Osteocyte (in vitro differentiated cells): ENCODE measurements at regions not wholly inside any gene's neighbourhood (a gene's known extent, or its start where the extent isn't known, plus 50 kb on each side); places are given as distances from the start of the nearest gene placed in this dataset.
A peak's percentile ranks its signal among the peaks of the same experiment; 100 is the strongest.

Experiments used
- DNase-seq: peaks from one replicate; pipeline ENCODE4 v3.0.0; 2021; ENCODE audit warnings: mixed read lengths; ENCODE audit not compliant: unreplicated experiment; ENCODE audit errors: extremely low spot score
- H3K27ac Mint-ChIP-seq: one replicate; pipeline ENCODE4 v1.8.0; 2021; ENCODE audit warnings: mild to moderate bottlenecking, mixed read lengths; ENCODE audit not compliant: unreplicated experiment
- H3K27me3 Mint-ChIP-seq: one replicate; pipeline ENCODE4 v1.8.0; 2021; ENCODE audit warnings: mixed read lengths; ENCODE audit not compliant: unreplicated experiment
- H3K36me3 Mint-ChIP-seq: one replicate; pipeline ENCODE4 v1.8.0; 2021; ENCODE audit warnings: mixed read lengths; ENCODE audit not compliant: unreplicated experiment
- H3K4me1 Mint-ChIP-seq: one replicate; pipeline ENCODE4 v1.8.0; 2021; ENCODE audit warnings: mixed read lengths; ENCODE audit not compliant: unreplicated experiment
- H3K4me3 Mint-ChIP-seq: one replicate; pipeline ENCODE4 v1.8.0; 2021; ENCODE audit warnings: mild to moderate bottlenecking, moderate library complexity, mixed read lengths; ENCODE audit not compliant: unreplicated experiment
- H3K9me3 Mint-ChIP-seq: one replicate; pipeline ENCODE4 v1.8.0; 2021; ENCODE audit warnings: mixed read lengths; ENCODE audit not compliant: unreplicated experiment
- TF ChIP-seq, protein P1 (sequence below): fragments of 200-600 bp; sonication (generic); IDR thresholded peaks from 2 replicates; pipeline ENCODE4 v1.5.0; 2021; ENCODE audit warnings: antibody characterized with exemption, mild to moderate bottlenecking, moderate library complexity

DNA sequence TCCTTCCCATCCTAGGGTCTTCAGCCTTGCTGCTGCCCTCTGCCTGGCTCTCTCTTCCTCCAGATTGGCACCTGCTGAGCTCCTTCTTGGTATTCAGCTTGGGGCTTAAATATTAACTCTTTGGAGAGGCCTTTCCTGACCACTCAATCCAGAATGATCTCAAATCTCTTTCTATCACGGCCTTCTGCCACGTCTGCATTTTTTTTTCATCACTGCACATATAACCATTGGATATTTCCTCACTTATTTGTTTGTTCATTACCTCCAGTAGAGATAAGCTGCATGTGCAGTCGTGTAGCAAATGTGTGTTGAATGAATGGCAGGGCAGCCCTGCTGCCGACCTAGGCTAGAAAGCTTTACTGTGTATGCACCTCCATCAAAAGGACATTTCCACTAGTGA lies 51.6 kb upstream of the MPP7 start:
- DNase-seq: no peak
- H3K27ac Mint-ChIP-seq: no peak overlapping the region
- H3K4me3 Mint-ChIP-seq: no peak overlapping the region
- H3K36me3 Mint-ChIP-seq: peaks cover 2% of the 10 kb centered on the region
- H3K4me1 Mint-ChIP-seq: peaks cover 8% of the 10 kb centered on the region
- TF ChIP-seq, protein P1, sequence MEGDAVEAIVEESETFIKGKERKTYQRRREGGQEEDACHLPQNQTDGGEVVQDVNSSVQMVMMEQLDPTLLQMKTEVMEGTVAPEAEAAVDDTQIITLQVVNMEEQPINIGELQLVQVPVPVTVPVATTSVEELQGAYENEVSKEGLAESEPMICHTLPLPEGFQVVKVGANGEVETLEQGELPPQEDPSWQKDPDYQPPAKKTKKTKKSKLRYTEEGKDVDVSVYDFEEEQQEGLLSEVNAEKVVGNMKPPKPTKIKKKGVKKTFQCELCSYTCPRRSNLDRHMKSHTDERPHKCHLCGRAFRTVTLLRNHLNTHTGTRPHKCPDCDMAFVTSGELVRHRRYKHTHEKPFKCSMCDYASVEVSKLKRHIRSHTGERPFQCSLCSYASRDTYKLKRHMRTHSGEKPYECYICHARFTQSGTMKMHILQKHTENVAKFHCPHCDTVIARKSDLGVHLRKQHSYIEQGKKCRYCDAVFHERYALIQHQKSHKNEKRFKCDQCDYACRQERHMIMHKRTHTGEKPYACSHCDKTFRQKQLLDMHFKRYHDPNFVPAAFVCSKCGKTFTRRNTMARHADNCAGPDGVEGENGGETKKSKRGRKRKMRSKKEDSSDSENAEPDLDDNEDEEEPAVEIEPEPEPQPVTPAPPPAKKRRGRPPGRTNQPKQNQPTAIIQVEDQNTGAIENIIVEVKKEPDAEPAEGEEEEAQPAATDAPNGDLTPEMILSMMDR: no peak
- no peaks in the 10 kb centered on the region for H3K9me3 Mint-ChIP-seq
- H3K27me3 Mint-ChIP-seq: no peaks in the 10 kb centered on the region

DNA sequence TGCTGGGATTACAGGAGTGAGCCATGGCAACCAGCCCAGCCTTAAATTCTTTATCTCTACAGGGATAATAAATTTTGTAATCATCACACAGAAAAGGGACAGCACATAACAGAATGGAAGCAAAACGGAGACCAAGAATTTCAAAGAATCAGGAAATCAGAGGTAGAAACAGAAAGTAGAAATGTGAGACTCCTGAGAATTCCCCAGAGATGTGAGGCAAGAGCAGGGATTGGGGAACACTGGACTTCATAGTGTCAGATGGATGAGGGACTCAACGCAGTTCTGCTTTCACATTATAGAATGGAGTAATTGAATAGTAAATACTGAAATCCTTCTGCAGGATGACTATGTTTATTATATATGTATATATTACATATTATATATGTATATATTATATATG lies 52.5 kb upstream of the MPP7 start:
- Mint-ChIP-seq H3K27me3 (no peaks in the 10 kb centered on the region), H3K27ac (peak overlapping the region; percentile 12), H3K4me3 (no peak overlapping the region), H3K4me1 (peaks cover 8% of the 10 kb centered on the region), H3K36me3 (peaks cover 2% of the 10 kb centered on the region), H3K9me3 (no peaks in the 10 kb centered on the region)
- TF ChIP-seq, protein P1: no peak
- DNase-seq: no peak

DNA sequence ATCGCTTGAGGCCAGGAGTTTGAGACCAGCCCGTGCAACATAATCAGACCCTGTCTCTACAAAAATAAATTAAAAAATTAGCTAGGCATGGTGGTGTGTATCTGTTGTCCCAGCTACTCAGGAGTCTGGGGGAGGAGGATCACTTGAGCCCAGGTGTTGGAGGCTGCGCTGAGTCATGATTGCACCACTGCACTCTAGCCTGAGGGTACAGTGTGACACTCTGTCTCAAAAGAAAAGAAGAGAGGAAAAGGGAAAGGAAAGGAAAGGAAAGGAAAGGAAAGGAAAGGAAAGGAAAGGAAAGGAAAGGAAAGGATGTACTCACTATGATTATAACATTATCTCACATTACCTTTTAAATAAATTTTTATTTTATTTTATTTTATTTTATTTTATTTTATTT lies 56.5 kb upstream of the MPP7 start:
- TF ChIP-seq, protein P1: no peak
- H3K9me3 Mint-ChIP-seq: no peaks in the 10 kb centered on the region

DNA sequence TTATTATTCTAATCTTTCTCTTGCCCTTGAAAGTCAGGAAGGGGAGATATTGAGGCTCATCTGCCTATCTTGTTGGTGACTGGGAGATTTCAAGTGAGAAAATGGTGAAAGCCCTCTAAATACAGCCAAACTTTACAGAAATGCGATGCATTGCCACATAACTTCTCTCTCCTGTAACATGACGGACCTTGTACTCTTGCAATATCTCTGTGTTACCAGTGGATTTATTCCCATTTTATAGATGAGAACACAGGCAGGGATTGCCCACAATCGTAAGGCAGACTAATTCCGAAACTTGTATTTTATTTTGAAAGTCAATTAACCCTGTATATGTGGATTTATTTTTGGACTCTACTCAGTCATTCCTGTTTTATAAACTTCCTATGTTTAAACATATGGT lies 57.3 kb upstream of the MPP7 start:
- Mint-ChIP-seq H3K4me3 (no peak overlapping the region), H3K9me3 (no peaks in the 10 kb centered on the region), H3K4me1 (peaks cover 3% of the 10 kb centered on the region), H3K27ac (no peak overlapping the region), H3K36me3 (no peaks in the 10 kb centered on the region), H3K27me3 (no peaks in the 10 kb centered on the region)
- TF ChIP-seq, protein P1: no peak
- no peak for DNase-seq

More for the DNA sequence above, 56.5 kb upstream of the MPP7 start:
- H3K4me1 Mint-ChIP-seq: peaks cover 8% of the 10 kb centered on the region
- no peak for DNase-seq
- no peaks in the 10 kb centered on the region for H3K27me3 Mint-ChIP-seq
- H3K4me3 Mint-ChIP-seq: no peak overlapping the region
- H3K36me3 Mint-ChIP-seq: no peaks in the 10 kb centered on the region
- no peak overlapping the region for H3K27ac Mint-ChIP-seq

DNA sequence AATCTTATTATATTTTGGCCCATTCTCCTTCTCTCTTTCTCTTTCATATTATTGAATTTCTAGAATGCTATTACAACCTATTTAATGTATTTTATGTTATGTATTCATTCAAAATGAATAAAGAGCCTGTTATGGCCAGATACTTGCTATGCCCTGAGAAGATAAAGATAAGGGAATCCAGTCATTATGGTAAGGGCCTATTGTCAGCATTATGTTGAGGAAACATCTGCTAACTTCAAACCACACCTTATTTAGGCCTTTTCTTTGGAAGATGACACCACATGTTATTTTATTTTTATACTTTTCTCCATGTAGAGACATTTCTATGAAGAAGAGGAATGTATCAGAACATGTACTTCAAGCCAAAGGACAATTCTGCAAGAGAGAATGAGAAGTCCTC lies 60.5 kb upstream of the MPP7 start:
- Mint-ChIP-seq H3K36me3 (no peaks in the 10 kb centered on the region), H3K4me3 (no peak overlapping the region), H3K9me3 (no peaks in the 10 kb centered on the region), H3K4me1 (peaks cover 18% of the 10 kb centered on the region), H3K27me3 (no peaks in the 10 kb centered on the region), H3K27ac (no peak overlapping the region)
- TF ChIP-seq, protein P1: no peak
- DNase-seq: no peak
